GM12864 (cell line): ENCODE measurements at regions not wholly inside any gene's neighbourhood (a gene's known extent, or its start where the extent isn't known, plus 50 kb on each side); places are given as distances from the start of the nearest gene placed in this dataset.
"Not testable (repeated sequence)": the region's sequence is repeated elsewhere in the genome, so short reads cannot be mapped to it uniquely, and the experiment has no call there.

ENCODE experiments used
- DNase-seq: peaks from one replicate; pipeline ENCODE4 v3.0.0-alpha.2; 2011; ENCODE audit warnings: low read depth
- H3K4me3 ChIP-seq: 2 replicates; pipeline ENCODE4 v1.5.1; 2011; ENCODE audit warnings: mild to moderate bottlenecking, low read depth, low read length, control low read depth
- CTCF ChIP-seq: IDR thresholded peaks from 2 replicates; pipeline ENCODE4 v1.5.1; 2011; ENCODE audit warnings: low read depth, mild to moderate bottlenecking, moderate library complexity, low read length, control low read depth, inconsistent platforms; ENCODE audit errors: missing control alignments

- DNase-seq = no peak
- TF ChIP-seq CTCF = no peak
- no peak overlapping the region for H3K4me3 ChIP-seq
Measured at GRCh38 chr18:3348176-3348575, 86.2 kb downstream of the MYL12B start.

- not testable (repeated sequence) for H3K4me3 ChIP-seq, DNase-seq
Measured at GRCh38 chr18:3349046-3349841, 87.3 kb downstream of the MYL12B start.

- no peak for TF ChIP-seq CTCF
- DNase-seq = no peak
- H3K4me3 ChIP-seq = no peak overlapping the region
Measured at GRCh38 chr18:3350021-3350420, 88.1 kb downstream of the MYL12B start.

- DNase-seq = no peak
- TF ChIP-seq CTCF = no peak
- H3K4me3 ChIP-seq = no peak overlapping the region
Measured at GRCh38 chr18:3350566-3351527, 88.9 kb downstream of the MYL12B start.

GRCh38 chr18:3354506-3354905 lies 92.6 kb downstream of the MYL12B start:
- H3K4me3 ChIP-seq = no peak overlapping the region
- no peak for TF ChIP-seq CTCF
- no peak for DNase-seq

- no peak for TF ChIP-seq CTCF
- H3K4me3 ChIP-seq = no peak overlapping the region
- DNase-seq = no peak
Measured at GRCh38 chr18:3356614-3357013, 93.4 kb upstream of the TGIF1 start.

GRCh38 chr18:3357516-3357915 lies 92.5 kb upstream of the TGIF1 start:
- TF ChIP-seq CTCF = no peak

More at GRCh38 chr18:3357516-3357915, 92.5 kb upstream of the TGIF1 start:
- no peak for DNase-seq
- H3K4me3 ChIP-seq = no peak overlapping the region
